Non-pigmented ciliary epithelial cell (primary cell): ENCODE measurements at regions not wholly inside any gene's neighbourhood (a gene's known extent, or its start where the extent isn't known, plus 50 kb on each side); places are given as distances from the start of the nearest gene placed in this dataset.
"Not testable (repeated sequence)": the region's sequence is repeated elsewhere in the genome, so short reads cannot be mapped to it uniquely, and the experiment has no call there.

Source experiments
- DNase-seq: peaks from one replicate; pipeline ENCODE4 v3.0.0-alpha.2; 2010; ENCODE audit warnings: low read depth

GRCh38 chr22:26922806-26923205 is 265.4 kb downstream of the MIAT start:
- no peak for DNase-seq

GRCh38 chr22:26923531-26923930 is 266.1 kb downstream of the MIAT start:
- DNase-seq = no peak

GRCh38 chr22:26927821-26928220 is 270.4 kb downstream of the MIAT start:
- no peak for DNase-seq

- no peak for DNase-seq
Measured at GRCh38 chr22:26931471-26931870, 274.1 kb downstream of the MIAT start.

- DNase-seq = no peak
Measured at GRCh38 chr22:26933105-26933590, 275.8 kb downstream of the MIAT start.

- DNase-seq = no peak
Measured at GRCh38 chr22:26937213-26937612, 279.8 kb downstream of the MIAT start.

- no peak for DNase-seq
Measured at GRCh38 chr22:26939466-26939865, 282.1 kb downstream of the MIAT start.

- DNase-seq = no peak
Measured at GRCh38 chr22:26941896-26942636, 284.7 kb downstream of the MIAT start.

- no peak for DNase-seq
Measured at GRCh38 chr22:26942637-26942957, 285.2 kb downstream of the MIAT start.

GRCh38 chr22:26945565-26945964 is 288.2 kb downstream of the MIAT start:
- no peak for DNase-seq

GRCh38 chr22:26949193-26949592 is 291.8 kb downstream of the MIAT start:
- no peak for DNase-seq

GRCh38 chr22:26951139-26951538 is 293.8 kb downstream of the MIAT start:
- not testable (repeated sequence) for DNase-seq

GRCh38 chr22:26952004-26952403 is 294.6 kb downstream of the MIAT start:
- no peak for DNase-seq

- no peak for DNase-seq
Measured at GRCh38 chr22:26952451-26953011, 295.1 kb downstream of the MIAT start.

- no peak for DNase-seq
Measured at GRCh38 chr22:26953012-26953883, 295.9 kb downstream of the MIAT start.

- no peak for DNase-seq
Measured at GRCh38 chr22:26956371-26956770, 299.0 kb downstream of the MIAT start.

GRCh38 chr22:26957176-26957575 is 299.8 kb downstream of the MIAT start:
- no peak for DNase-seq

- DNase-seq = no peak
Measured at GRCh38 chr22:26957897-26958296, 300.5 kb downstream of the MIAT start.

GRCh38 chr22:26958378-26958777 is 301.0 kb downstream of the MIAT start:
- DNase-seq = no peak

GRCh38 chr22:26964642-26965041 is 307.3 kb downstream of the MIAT start:
- no peak for DNase-seq

GRCh38 chr22:26967282-26967681 is 309.9 kb downstream of the MIAT start:
- no peak for DNase-seq

- no peak for DNase-seq
Measured at GRCh38 chr22:26968859-26969523, 311.6 kb downstream of the MIAT start.
